NCI-H128 (cell line): ENCODE measurements at regions not wholly inside any gene's neighbourhood (a gene's known extent, or its start where the extent isn't known, plus 50 kb on each side); places are given as distances from the start of the nearest gene placed in this dataset.
"Not testable (repeated sequence)": the region's sequence is repeated elsewhere in the genome, so short reads cannot be mapped to it uniquely, and the experiment has no call there.

Experiments
- DNase-seq: peaks from one replicate; lab custom pipeline; 2025; ENCODE audit not compliant: unreplicated experiment; lab: John Stamatoyannopoulos, UW

- no peak for DNase-seq
Observed at GRCh38 chr12:91773749-91774429, 371.8 kb downstream of the BTG1 start.

DNA sequence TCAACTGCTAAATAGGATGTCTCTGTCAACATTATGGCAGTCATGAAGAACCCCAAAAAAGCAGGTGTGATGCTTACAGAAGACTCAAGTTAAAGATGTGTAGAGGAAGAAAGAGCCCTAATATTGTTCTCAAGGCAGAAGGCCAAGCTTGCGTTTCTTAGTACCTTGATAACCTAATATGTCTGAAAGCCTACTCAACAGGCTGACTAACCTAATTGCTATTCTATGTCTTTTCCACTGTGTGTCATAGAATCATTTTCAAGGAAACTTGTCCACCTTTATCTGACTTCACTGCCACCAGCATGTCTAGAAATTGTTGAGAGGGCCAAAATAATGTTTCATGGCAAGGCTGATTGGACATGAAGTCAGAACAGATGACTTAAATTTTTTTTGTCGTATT is 373.2 kb downstream of the BTG1 start:
- no peak for DNase-seq

- no peak for DNase-seq
Observed at GRCh38 chr12:91769736-91770135, 375.9 kb downstream of the BTG1 start.

- no peak for DNase-seq
Observed at GRCh38 chr12:91767237-91767636, 378.4 kb downstream of the BTG1 start.

DNA sequence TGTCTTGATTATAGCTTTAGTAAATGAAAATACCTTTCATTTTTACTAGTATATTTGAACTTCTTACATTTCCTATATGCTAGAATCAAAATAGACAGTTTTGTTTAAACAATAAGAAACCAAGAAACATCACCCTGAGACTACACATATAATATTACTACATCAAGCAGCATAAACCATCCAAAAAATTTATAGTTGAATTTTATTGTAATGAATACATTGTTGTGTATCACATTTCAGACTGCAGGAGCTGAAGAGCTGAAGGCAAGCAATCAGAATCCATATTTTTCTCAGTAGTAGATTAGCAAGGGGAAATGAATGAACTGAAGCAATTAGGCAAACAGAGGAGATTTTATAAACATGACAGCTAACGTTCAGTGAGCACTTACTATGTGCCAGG is 379.2 kb downstream of the BTG1 start:
- DNase-seq = no peak

DNA sequence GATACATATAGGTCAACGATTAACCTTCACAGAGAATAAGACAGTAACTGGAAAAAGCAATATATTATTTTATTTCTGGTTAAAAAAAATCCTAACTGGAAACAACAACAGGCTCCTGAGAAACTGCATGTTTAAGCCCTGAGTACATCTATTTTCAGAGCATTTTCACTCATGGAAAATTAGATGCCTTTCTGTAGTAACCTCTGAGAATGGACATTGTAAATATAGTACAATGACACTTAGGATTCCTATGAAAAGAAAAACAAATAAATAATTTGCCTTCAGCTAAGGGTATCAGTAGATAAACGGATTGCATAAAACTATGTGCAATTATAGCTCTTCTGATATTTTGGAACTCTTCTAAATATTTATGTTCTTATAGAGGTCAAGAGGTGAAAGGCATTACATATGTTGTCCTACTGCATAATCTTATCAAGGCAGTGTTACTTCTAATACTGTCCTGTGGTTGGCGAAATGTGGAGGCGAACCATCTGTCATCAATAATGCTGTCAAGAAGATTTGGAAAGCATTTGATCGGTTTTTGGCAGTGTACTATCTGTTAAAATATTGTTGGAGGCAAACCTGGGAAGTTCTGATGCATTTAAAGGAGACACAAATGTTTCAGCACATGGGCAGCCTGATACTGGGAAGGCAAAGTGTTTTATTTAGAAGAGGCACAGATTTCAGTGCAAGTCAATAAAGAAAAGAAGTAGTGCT is 381.8 kb downstream of the BTG1 start:
- no peak for DNase-seq

- DNase-seq = no peak
Observed at GRCh38 chr12:91753649-91754048, 392.0 kb downstream of the BTG1 start.

DNA sequence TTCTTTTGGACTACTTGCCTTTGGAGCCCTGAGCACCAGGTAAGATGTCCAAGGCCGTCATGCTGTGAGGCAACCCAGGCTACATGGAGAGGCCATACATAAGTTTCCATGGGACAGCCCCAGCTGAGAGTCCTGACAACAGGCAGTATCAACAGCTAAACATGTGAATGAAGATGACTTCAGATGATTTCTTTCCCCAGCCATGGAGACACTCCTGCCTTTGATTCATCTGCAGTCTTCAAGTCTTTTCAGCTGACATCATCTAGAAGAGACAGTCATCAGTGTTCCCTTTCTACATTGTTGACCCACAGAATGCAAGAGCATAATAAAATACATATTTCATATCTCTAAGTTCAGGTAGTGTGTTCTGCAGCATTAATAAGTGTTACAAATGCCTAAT is 398.7 kb downstream of the BTG1 start:
- no peak for DNase-seq

- no peak for DNase-seq
Observed at GRCh38 chr12:91744597-91744996, 401.0 kb downstream of the BTG1 start.

DNA sequence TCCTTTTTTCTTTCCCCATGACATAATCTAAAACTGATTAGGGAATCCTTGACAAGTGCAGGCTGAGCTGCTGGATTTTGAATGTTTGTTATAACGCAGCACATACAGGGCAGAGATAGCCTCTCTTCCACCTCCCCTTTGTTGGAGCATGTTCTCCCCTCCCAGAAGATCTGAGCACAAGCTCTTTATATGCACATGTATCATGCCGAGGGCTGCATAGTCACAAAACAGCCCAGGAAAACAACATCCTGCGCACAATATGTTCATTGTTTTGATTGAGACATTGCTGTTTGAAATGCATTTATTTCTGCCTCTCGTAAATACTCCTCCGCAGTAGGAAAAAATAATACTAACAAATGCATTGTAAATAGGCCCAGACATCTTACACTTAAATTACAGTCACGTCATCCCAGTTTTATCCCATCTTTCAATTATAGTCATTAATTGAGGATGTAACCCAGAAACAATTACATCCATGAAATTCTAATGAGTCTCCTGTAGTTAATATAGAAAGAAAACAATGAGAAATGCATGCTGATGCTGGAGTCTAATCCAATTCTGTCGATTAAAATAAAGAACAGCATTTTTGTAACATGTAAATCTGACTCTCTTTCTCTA is 401.8 kb downstream of the BTG1 start:
- no peak for DNase-seq

GRCh38 chr12:91743280-91743679 is 402.4 kb downstream of the BTG1 start:
- no peak for DNase-seq

GRCh38 chr12:91741932-91742331 is 403.7 kb downstream of the BTG1 start:
- DNase-seq = no peak

DNA sequence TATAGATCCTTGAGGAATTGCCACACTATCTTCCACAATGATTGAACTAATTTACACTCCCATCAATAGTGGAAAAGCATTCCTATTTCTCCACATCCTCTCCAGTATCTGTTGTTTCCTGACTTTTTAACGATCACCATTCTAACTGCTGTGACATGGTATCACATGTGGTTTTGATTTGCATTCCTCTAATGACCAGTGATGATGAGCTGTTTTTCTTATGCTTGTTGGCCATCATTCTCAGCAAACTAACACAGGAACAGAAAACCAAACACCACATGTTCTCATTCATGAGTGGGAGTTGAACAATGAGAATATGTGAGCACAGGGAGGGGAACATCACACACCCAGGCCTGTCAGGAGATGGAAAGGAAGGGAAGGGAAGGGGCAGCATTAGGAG is 411.8 kb downstream of the BTG1 start:
- not testable (repeated sequence) for DNase-seq

DNA sequence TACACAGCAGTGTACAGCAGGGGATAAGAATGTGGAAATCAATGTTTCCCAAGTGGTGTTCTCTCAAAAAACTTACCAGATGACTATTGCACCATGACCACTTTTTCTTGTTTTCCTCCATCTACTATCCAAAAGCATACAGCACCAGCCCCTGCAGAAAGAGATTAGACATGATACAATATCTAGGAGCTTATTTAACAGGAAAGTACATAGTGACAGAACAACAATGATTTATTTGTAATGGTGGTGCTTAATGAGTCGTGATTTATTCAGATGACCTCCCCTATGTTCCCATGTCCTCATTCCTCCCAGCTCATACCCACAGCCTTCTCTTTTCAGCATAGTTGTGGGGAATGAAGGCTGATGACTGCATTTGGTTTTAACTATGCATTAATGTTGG is 413.6 kb downstream of the BTG1 start:
- DNase-seq = no peak

GRCh38 chr12:91729543-91729942 is 416.1 kb downstream of the BTG1 start:
- DNase-seq = no peak

DNA sequence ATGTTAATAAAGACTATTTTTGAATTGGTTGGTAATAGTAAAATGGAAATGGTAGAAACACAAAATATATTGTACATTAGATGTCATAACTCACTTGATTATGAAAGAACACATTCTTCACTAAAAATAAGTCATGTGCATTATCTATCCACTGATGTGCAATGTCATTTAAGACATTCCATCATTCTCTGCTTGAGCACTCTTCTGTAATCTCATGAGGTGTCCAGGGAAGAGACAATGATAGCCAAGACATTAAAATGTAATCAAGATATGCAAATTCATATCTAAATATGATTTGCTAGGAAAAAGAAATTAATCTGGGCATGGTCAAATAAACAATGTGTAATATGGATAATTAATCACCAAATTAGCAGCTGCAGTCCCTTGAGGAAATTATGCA is 422.5 kb downstream of the BTG1 start:
- no peak for DNase-seq

DNA sequence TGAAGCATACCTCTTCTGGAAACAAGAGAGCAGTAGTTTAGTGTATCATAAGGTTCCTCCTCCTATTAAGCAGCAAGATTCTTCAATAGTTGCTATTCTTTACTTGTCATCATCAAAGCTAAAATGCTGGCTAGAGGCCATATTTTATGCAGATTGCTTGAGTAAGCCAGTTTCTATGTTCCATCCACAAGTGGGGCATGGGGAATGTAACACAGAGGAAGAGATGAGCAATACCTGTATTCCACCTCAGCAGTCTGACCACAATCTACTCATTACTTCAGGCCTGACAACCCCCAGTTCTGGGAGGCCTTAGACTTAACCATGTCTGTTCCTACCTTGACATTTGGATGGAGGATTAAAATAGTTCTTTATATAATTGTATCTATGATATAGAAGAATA is 423.6 kb downstream of the BTG1 start:
- no peak for DNase-seq

DNA sequence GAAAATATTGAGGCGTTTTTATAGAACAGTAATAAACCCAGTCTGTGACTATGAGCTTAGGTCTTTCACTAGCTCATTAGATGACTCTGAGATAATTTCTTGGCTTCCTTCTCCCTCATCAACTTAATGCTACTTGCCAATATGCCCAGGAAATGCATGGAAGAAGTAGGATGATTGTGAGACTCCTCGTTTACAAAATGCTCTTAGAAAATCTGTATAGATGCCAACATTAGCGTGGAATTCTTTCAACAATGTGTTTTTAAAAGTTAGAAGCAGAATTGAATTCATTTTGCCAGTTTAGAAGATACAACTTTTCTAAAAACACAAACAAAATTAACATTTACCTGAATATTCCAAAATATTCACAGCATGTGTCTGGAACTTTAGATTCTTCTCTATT is 424.6 kb downstream of the BTG1 start:
- DNase-seq = no peak

- no peak for DNase-seq
Observed at GRCh38 chr12:91718326-91718725, 427.3 kb downstream of the BTG1 start.

GRCh38 chr12:91717804-91718203 is 427.8 kb downstream of the BTG1 start:
- DNase-seq = no peak

- DNase-seq = not testable (repeated sequence)
Observed at GRCh38 chr12:91711925-91712324, 433.7 kb downstream of the BTG1 start.

GRCh38 chr12:91706466-91706865 is 439.2 kb downstream of the BTG1 start:
- DNase-seq = no peak
